ENCODE measurements at regions not wholly inside any gene's neighbourhood (a gene's known extent, or its start where the extent isn't known, plus 50 kb on each side); places are given as distances from the start of the nearest gene placed in this dataset.

GRCh38 chr6:16078064-16078463 is 50.8 kb upstream of the MYLIP start:
- Histone ChIP-seq H3K79me2 (ENCODE audit: control insufficient read depth, insufficient read depth, low read length) (no peaks in the 10 kb centered on the region), H3K27me3 (replicated peaks in 1 of 2; ENCODE audit: control insufficient read depth in 2 of 2, insufficient read depth in 2 of 2, low read length in 1 of 2) (no peaks in the 10 kb centered on the region), H3K4me2 (ENCODE audit: control insufficient read depth, insufficient read depth) (peak overlapping the region; percentile 65; the same call in 1 of the 2 replicates), H4K20me1 (ENCODE audit: control insufficient read depth, insufficient read depth) (no peaks in the 10 kb centered on the region), H3K9me3 (replicated peaks; ENCODE audit: control insufficient read depth, insufficient read depth, low read length) (no peaks in the 10 kb centered on the region), H3K4me3 (no peak overlapping the region), H3K36me3 (ENCODE audit: control insufficient read depth in 2 of 2, insufficient read depth in 2 of 2, low read length in 1 of 2) (no peaks in the 10 kb centered on the region), H3K27ac (ENCODE audit: control insufficient read depth, insufficient read depth) (no peak overlapping the region), H3K4me1 (ENCODE audit: control insufficient read depth, insufficient read depth, low read length) (peaks cover 12% of the 10 kb centered on the region), H2AFZ (ENCODE audit: control insufficient read depth, low read depth, low read length) (no peak overlapping the region), H3K9ac (ENCODE audit: control insufficient read depth, insufficient read depth, low read length) (no peak overlapping the region)
- SMC1A ChIA-PET (ENCODE audit: uncharacterized antibody, unreplicated experiment): interaction anchor here (0.6 to 2.8 kb wide), 26 partner anchors 9 to 407 kb away, joined by 3 to 14 read pairs (median 4); no protein-coding TSS in a partner anchor
- BruUV-seq (replicated peaks): no TSS peak
- in situ Hi-C loops (cut with MboI): no loop called here
- 2% methylated on average over 2 of the region's 2 CpGs for WGBS (ENCODE audit: insufficient coverage, insufficient replicate concordance, low lambda C conversion rate, missing lambda C conversion rate)
- RAD21 ChIA-PET (ENCODE audit: unreplicated experiment): interaction anchor here (0.8 to 2.0 kb wide), 13 partner anchors 15 to 395 kb away, joined by 3 to 12 read pairs (median 3); partner anchors contain the start of gene MYLIP
- CTCF ChIA-PET: interaction anchor here (0.6 to 1.5 kb wide), 6 partner anchors 10 to 277 kb away, joined by 3 to 5 read pairs (median 4); no protein-coding TSS in a partner anchor
- DNase-seq (ENCODE audit: low read depth, low spot score): peak; percentile 44
- intact Hi-C loops (cut with micrococcal nuclease; ENCODE audit: unreplicated experiment): no loop called here
- FAIRE-seq: no peak
- POLR2A ChIA-PET: interaction anchor here (0.5 to 2.1 kb wide), 9 partner anchors 9 to 1225 kb away, joined by 3 to 6 read pairs (median 4); no protein-coding TSS in a partner anchor
- peak; percentile 87 for ATAC-seq
- TF ChIP-seq MYC (IDR thresholded peaks at IDR 0.05; ENCODE audit: insufficient read depth, insufficient read length, insufficient replicate concordance, low read length, severe bottlenecking) (no peak), MEF2B (IDR thresholded peaks at IDR 0.05; ENCODE audit: partially characterized antibody, poor library complexity, severe bottlenecking) (peak; percentile 72), SUPT20H (IDR thresholded peaks at IDR 0.05; ENCODE audit: borderline replicate concordance, control insufficient read depth, low read depth, low read length) (no peak), RCOR1 (conservative IDR thresholded peaks at IDR 0.05; ENCODE audit: low read depth, low read length) (no peak), SIN3A (IDR thresholded peaks at IDR 0.05; ENCODE audit: low read depth, low read length) (no peak), CREM (IDR thresholded peaks at IDR 0.05; ENCODE audit: low read depth) (no peak), ZNF217 (IDR thresholded peaks at IDR 0.05) (peak; percentile 91), TAF1 (IDR thresholded peaks at IDR 0.05; ENCODE audit: borderline replicate concordance, low read depth, low read length) (no peak), TBL1XR1 (IDR thresholded peaks at IDR 0.05; ENCODE audit: low read depth, low read length) (no peak), CTCF (IDR thresholded peaks at IDR 0.05 in 2 of 3, conservative IDR thresholded peaks at IDR 0.05 in 1 of 3; ENCODE audit: control insufficient read depth in 2 of 3, extremely low read depth in 1 of 3, insufficient read depth in 1 of 3, low read depth in 3 of 3, low read length in 3 of 3) (no peak), PBX3 (IDR thresholded peaks at IDR 0.05; ENCODE audit: insufficient replicate concordance, low read depth, low read length) (no peak), USF2 (IDR thresholded peaks at IDR 0.05; ENCODE audit: borderline replicate concordance, low read depth, low read length) (no peak), MEF2A (IDR thresholded peaks at IDR 0.05; ENCODE audit: insufficient read depth, low read depth, low read length) (peak; percentile 85), RBBP5 (conservative IDR thresholded peaks at IDR 0.05) (no peak), SREBF2 (IDR thresholded peaks at IDR 0.05; ENCODE audit: low read length) (no peak), SMAD1 (IDR thresholded peaks at IDR 0.05; ENCODE audit: low read depth, partially characterized antibody) (no peak)
- TF ChIP-seq, protein P1, sequence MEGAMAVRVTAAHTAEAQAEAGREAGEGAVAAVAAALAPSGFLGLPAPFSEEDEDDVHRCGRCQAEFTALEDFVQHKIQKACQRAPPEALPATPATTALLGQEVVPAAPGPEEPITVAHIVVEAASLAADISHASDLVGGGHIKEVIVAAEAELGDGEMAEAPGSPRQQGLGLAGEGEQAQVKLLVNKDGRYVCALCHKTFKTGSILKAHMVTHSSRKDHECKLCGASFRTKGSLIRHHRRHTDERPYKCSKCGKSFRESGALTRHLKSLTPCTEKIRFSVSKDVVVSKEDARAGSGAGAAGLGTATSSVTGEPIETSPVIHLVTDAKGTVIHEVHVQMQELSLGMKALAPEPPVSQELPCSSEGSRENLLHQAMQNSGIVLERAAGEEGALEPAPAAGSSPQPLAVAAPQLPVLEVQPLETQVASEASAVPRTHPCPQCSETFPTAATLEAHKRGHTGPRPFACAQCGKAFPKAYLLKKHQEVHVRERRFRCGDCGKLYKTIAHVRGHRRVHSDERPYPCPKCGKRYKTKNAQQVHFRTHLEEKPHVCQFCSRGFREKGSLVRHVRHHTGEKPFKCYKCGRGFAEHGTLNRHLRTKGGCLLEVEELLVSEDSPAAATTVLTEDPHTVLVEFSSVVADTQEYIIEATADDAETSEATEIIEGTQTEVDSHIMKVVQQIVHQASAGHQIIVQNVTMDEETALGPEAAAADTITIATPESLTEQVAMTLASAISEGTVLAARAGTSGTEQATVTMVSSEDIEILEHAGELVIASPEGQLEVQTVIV (IDR thresholded peaks at IDR 0.05; ENCODE audit: borderline replicate concordance, partially characterized antibody): no peak

All from GM12878 (cell line).